ENCODE measurements at regions not wholly inside any gene's neighbourhood (a gene's known extent, or its start where the extent isn't known, plus 50 kb on each side); places are given as distances from the start of the nearest gene placed in this dataset.

DNA sequence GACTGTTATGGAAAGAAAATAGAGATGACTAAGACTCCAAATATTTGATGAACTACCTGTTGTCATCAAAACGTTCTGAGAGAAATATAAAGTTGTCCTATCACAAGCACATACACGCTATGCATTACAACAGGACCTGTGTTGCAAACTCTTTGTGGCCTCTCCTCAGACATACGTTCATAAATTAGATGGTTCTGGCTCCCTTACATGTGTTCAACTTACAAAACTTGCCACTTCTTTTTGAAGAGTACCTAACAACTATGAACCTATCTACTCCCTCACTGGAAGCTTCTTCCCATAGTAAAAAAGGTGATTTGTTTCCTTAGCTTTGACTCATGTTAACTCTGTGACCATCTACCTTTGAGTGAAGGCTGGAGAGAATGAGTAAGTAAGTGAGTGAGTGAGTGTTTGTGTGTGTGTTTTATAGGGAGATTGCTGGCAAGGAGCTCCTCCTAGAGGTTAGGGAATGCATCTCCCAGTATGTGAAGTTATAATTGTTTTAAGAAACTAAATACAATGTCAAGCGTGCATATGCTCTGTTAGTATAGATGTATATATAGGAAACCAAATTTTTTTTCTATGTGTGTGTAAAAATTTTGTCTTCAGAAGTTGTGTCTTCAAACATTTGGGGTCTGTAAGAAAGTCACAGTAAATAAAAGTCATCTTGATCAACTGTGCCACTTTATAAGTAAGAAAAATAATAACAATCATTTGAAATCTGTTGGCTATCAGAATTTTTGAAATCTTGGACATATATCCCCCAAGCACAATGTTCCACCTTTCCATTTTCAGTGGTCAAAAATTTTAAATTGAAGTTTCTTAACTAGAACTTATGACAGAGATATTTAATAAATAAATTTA lies 1211.1 kb upstream of the GJE1 start (continued):
- TF ChIP-seq ZNF134 (CRISPR knock-in tag; conservative IDR thresholded peaks at IDR 0.05) (no peak), FUS (optimal IDR thresholded peaks at IDR 0.05; ENCODE audit: low read depth, low read length) (no peak), ADNP (tag; IDR thresholded peaks at IDR 0.05) (no peak), PHF8 (IDR thresholded peaks at IDR 0.05; ENCODE audit: borderline replicate concordance, low read length) (no peak), HSF4 (CRISPR knock-in tag; IDR thresholded peaks at IDR 0.05; ENCODE audit: borderline replicate concordance) (no peak), SMC3 (conservative IDR thresholded peaks at IDR 0.05; ENCODE audit: insufficient read depth, low read depth, low read length) (peak; percentile 40; the same call in 1 of the 2 replicates), ARID2 (IDR thresholded peaks at IDR 0.05) (no peak), CREM (IDR thresholded peaks at IDR 0.05; ENCODE audit: low read depth) (no peak), CREBBP (IDR thresholded peaks at IDR 0.05; ENCODE audit: low read depth, low read length) (no peak), FOSL1 (tag; conservative IDR thresholded peaks at IDR 0.05) (no peak)
- TF ChIP-seq, protein P1, sequence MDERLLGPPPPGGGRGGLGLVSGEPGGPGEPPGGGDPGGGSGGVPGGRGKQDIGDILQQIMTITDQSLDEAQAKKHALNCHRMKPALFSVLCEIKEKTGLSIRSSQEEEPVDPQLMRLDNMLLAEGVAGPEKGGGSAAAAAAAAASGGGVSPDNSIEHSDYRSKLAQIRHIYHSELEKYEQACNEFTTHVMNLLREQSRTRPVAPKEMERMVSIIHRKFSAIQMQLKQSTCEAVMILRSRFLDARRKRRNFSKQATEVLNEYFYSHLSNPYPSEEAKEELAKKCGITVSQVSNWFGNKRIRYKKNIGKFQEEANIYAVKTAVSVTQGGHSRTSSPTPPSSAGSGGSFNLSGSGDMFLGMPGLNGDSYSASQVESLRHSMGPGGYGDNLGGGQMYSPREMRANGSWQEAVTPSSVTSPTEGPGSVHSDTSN (CRISPR knock-in tag; IDR thresholded peaks at IDR 0.05; ENCODE audit: low read depth), result no peak
- TF ChIP-seq, protein P1 (tag; conservative IDR thresholded peaks at IDR 0.05; ENCODE audit: low read depth), result 0 out of 2 replicates have a peak, but pooled peaks have one; percentile 27
- TF ChIP-seq, protein P2, sequence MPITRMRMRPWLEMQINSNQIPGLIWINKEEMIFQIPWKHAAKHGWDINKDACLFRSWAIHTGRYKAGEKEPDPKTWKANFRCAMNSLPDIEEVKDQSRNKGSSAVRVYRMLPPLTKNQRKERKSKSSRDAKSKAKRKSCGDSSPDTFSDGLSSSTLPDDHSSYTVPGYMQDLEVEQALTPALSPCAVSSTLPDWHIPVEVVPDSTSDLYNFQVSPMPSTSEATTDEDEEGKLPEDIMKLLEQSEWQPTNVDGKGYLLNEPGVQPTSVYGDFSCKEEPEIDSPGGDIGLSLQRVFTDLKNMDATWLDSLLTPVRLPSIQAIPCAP (CRISPR knock-in tag; IDR thresholded peaks at IDR 0.05; ENCODE audit: borderline replicate concordance), result no peak
- TF ChIP-seq, protein P3, sequence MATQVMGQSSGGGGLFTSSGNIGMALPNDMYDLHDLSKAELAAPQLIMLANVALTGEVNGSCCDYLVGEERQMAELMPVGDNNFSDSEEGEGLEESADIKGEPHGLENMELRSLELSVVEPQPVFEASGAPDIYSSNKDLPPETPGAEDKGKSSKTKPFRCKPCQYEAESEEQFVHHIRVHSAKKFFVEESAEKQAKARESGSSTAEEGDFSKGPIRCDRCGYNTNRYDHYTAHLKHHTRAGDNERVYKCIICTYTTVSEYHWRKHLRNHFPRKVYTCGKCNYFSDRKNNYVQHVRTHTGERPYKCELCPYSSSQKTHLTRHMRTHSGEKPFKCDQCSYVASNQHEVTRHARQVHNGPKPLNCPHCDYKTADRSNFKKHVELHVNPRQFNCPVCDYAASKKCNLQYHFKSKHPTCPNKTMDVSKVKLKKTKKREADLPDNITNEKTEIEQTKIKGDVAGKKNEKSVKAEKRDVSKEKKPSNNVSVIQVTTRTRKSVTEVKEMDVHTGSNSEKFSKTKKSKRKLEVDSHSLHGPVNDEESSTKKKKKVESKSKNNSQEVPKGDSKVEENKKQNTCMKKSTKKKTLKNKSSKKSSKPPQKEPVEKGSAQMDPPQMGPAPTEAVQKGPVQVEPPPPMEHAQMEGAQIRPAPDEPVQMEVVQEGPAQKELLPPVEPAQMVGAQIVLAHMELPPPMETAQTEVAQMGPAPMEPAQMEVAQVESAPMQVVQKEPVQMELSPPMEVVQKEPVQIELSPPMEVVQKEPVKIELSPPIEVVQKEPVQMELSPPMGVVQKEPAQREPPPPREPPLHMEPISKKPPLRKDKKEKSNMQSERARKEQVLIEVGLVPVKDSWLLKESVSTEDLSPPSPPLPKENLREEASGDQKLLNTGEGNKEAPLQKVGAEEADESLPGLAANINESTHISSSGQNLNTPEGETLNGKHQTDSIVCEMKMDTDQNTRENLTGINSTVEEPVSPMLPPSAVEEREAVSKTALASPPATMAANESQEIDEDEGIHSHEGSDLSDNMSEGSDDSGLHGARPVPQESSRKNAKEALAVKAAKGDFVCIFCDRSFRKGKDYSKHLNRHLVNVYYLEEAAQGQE (IDR thresholded peaks at IDR 0.05; ENCODE audit: borderline replicate concordance), result peak; percentile 37; the same call in 1 of the 2 replicates
- TF ChIP-seq, protein P3 (CRISPR knock-in tag; IDR thresholded peaks at IDR 0.05; ENCODE audit: low read depth), result no peak

Data from K562 (cell line).